GM21529 (cell line): ENCODE measurements at regions not wholly inside any gene's neighbourhood (a gene's known extent, or its start where the extent isn't known, plus 50 kb on each side); places are given as distances from the start of the nearest gene placed in this dataset.

Experiments used
- ATAC-seq: cut with Tn5 transposase; IDR thresholded peaks from one replicate; pipeline ENCODE4 v1.9.1; 2021; ENCODE audit not compliant: unreplicated experiment

DNA sequence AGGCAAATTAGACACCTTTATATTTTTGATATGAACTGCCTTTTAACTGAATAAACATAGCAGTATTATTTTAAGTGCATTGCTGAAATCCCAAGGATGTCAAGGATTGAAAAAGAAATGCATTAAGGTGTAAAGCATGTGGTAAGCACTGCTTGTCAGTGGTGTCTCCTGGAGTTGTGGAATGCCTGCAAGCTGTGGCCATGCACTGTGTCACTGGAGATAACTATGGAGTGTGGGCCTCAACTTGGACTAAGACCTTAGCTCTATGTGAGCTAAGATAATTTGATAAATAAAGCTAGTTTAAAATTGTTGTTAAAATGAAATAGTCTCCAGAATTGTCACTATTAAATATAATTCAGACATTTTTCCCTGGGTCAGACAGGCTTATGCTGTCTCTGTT is 156.6 kb upstream of the OPRM1 start:
- no peak for ATAC-seq

- ATAC-seq: no peak
These were observed 165.5 kb upstream of the OPRM1 start for GRCh38 chr6:153873541-153873940.

DNA sequence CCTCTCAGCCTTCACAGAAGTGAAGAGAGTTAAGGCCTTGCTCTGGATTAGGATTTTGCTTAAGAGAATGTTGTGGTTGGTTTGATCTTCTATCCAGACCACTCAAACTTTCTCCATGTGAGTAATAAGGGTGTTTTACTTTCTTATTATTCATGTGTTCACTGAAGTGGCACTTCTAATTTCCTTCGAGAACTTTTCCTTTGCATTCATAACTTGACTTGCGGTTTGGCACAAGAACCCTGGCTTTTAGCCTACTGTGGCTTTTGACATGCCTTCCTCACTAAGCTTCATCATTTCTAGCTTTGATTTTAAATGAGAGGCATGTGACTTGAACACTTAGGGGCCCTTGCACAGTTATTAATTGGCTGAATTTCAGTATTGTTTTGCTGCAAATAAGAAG is 166.1 kb upstream of the OPRM1 start:
- no peak for ATAC-seq

DNA sequence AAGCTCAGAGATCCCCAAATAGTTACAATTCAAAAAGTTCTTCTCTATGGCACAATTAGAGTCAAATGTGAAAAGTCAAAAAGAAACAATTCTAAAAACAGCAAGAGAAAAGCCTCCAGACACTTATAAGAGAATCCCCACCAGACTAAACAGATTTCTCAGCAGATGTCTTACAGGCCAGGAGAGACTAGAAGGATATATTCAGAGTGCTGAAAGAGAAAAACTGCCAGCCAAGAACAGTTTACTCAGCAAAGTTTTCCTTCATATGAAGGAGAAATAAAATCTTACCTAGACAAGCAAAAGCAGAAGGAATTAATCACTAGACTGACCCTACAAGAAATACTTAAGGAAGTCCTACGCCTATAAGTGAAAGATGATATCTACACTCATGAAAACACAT is 176.1 kb upstream of the OPRM1 start:
- ATAC-seq: no peak

GRCh38 chr6:153862139-153862538 is 176.9 kb upstream of the OPRM1 start:
- ATAC-seq: no peak

GRCh38 chr6:153858529-153858928 is 180.5 kb upstream of the OPRM1 start:
- no peak for ATAC-seq

GRCh38 chr6:153856929-153857376 is 182.1 kb upstream of the OPRM1 start:
- ATAC-seq: no peak

DNA sequence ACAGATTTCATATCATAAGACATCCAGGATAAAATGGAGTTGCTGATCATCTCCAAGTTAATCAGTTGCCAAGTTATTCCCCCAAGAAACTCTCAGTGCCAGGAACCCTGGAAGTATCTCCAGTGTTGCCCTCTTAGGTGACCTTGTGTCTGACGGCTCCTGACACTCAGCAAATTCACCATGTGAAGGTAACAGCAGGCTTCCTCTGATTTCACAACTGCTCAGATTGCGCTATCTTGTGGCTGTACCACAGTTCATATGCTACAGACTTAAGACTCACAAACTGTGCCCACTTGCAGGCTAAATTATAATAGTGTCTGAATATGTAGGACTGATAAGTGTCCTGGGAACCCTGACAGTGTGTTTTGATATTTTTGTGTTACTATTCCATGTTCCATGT is 186.6 kb upstream of the OPRM1 start:
- no peak for ATAC-seq

DNA sequence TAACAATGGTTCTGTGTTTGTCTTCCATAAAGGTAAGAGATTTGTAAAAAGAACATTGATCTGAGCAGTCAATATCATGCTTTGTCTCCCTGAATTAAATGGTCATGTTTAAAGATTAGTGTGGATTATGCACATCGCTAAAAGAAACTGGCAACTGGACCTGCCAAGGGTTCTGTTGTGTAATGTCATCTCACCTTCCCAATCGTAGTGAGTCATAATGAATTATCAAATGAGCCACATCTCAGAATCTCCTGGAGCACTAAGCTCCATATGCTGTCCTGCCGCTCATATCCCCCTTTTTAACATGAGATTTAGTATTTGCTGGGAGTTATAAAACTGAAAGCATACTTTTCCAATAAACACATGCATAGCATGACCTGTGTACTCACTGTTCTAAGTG is 187.0 kb upstream of the OPRM1 start:
- ATAC-seq: no peak

GRCh38 chr6:153849072-153849779 is 189.8 kb upstream of the OPRM1 start:
- no peak for ATAC-seq

GRCh38 chr6:153843420-153843819 is 195.6 kb upstream of the OPRM1 start:
- ATAC-seq: no peak

DNA sequence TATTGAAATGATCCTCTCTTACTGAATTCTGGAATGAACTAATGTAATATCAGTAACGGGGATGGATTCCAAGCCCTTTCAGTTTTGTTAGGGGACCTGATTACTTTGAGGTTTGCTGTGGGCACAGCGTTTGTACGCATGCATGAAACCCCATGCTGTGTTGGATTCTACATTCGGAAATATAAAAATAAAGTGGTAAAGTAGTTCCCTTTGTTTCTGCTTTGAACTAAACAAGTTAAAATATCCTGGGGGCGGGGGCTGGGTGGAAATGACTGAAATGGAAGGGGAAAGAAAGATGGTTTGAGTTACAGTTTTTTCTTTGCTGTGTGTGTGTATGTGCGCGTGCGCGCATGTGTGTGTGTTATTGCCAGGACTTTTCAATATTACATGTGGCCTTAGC is 196.5 kb upstream of the OPRM1 start:
- no peak for ATAC-seq

DNA sequence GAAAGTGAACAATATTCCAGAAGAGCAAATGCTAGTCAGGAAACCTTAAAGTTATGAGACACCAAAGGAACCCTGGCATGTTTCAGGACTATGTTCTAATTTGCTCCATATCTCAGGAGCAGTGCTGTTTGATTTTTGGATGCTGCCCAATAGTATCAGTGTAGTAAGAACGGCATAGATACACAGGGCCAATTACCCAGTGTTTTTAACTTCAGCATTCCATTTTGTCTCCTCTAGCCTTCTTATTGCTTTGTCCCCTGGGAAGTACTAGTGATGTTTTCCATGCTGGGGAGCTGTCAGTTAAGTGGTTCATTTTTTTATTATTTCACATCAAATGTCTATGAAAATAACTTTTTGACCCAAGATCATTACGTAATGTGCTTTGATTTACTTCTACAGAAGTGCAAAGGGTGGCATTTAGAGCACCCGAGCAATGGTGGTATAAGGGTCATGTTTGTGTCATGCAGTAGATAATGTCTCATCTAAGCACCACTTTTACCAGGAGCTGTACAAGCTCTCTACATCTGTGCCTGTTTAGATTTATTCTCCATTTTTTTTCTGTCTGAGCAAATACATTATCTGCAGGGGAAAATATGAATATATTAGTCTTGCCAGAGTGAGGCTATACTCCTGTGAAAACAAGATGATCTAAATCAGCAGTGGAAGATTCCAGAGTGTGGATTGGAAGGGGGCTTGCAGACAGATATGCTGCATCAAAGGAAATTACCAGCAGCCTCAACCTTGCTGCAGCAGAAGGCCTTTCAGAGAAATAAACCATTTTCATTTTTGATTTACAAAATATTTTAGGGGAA is 198.8 kb upstream of the OPRM1 start:
- ATAC-seq: no peak

GRCh38 chr6:153832543-153832942 is 206.5 kb upstream of the OPRM1 start:
- ATAC-seq: no peak

DNA sequence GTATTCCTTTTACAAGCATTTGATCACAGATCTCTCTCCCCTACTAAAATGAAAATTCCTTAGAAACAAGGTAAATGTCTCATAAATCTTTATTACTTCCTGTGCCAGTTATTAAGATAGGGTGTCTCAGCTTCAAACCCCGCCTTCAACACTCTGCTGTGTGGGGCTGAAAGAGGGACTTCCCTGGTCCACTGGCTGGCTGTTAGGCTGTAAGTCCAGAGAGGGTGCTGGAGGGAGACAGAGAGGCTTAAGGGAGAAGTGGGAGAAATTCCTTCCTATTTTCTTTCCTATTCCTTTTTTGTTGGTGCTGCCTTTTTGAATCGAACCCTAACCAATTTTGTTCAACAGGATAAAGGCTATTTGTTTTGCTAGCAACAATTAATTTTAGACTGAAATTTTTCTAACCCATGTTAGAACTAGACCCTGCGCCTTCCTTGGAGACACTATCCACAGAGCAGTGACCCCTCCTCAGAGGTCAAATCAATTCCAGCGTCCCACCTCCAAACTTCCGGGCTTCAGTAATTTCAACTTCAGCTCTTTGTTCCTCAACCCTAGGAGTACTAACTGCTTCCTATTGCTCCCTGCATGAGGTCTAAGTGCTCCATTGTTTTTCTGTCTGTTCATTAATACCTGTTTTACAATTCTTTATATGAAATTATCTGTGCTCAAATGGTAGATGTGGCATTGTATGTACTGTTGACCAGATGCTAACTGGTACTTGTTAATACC is 207.5 kb upstream of the OPRM1 start:
- ATAC-seq: no peak

GRCh38 chr6:153817173-153817572 is 221.9 kb upstream of the OPRM1 start:
- ATAC-seq: no peak

DNA sequence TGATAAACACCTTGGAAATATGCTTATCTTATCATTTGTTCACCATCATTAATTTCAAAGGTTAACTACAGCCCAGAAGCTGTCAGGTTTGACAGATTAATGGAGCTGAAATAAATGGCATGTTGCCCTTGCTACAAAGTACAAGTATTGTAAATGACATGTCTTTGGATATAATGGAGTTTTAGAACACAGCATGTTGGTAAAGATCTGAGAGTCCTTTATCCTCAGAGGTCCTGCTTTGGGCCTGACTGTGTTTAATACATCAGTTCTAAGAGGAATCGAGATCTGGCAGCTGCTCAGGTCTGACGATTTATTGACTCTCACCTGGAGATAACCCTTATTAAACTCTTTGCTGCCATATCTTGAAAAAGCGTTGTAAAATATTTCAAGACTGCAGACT is 222.7 kb upstream of the OPRM1 start:
- ATAC-seq: no peak

DNA sequence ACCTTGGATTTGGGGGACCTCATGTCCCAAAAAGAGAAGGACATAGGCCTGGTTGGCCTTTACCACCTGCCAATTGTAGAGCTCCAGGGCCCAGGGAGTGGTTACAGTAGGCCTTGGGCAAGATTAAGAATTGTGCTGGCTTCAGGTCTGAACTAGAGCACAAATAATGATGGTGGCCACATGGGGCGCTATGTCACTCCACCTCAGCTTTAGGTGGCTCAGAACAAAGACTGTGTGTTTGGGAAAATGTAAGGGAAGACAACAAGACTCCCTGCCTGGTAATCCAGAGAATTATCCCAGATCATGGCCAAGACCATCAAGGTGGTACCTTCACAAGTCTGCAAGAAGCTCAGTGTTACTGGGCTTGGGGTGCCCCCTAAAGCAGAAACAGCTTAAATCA is 224.9 kb upstream of the OPRM1 start:
- no peak for ATAC-seq

GRCh38 chr6:153804755-153805330 is 234.2 kb upstream of the OPRM1 start:
- no peak for ATAC-seq

DNA sequence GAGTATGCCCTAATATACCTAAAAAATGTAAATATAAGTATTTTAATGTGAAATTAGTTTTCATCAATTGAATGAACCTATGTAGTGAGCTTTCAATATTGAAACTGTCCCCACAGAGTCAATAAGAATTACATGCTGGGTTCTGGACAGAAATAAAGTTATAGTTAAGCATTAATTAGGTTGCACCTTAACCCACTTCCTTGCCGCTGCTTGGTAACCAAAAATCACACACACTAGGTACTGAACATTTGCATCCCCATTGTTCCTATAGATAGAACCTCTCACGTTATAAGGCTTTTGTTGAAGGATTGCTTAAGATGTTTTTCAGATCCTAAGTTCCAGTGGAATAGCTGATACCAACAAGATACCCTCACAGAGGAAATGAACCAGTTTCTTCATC is 237.1 kb upstream of the OPRM1 start:
- ATAC-seq: no peak

GRCh38 chr6:153800580-153801188 is 238.4 kb upstream of the OPRM1 start:
- no peak for ATAC-seq
